8988T (cell line): ENCODE measurements at regions not wholly inside any gene's neighbourhood (a gene's known extent, or its start where the extent isn't known, plus 50 kb on each side); places are given as distances from the start of the nearest gene placed in this dataset.
"Not testable (repeated sequence)": the region's sequence is repeated elsewhere in the genome, so short reads cannot be mapped to it uniquely, and the experiment has no call there.

Source experiments
- DNase-seq: peaks from one replicate; pipeline ENCODE4 v3.0.0; 2011

- DNase-seq = no peak
Measured at GRCh38 chr5:131001507-131001906, 163.5 kb downstream of the HINT1 start.

- DNase-seq = no peak
Measured at GRCh38 chr5:131000289-131000688, 164.8 kb downstream of the HINT1 start.

GRCh38 chr5:130996720-130997119 is 168.3 kb downstream of the HINT1 start:
- DNase-seq = not testable (repeated sequence)

GRCh38 chr5:130995851-130996250 is 169.2 kb downstream of the HINT1 start:
- DNase-seq = no peak

- DNase-seq = no peak
Measured at GRCh38 chr5:130995254-130995515, 169.9 kb downstream of the HINT1 start.

GRCh38 chr5:130994496-130995253 is 170.4 kb downstream of the HINT1 start:
- DNase-seq = no peak

GRCh38 chr5:130992621-130993020 is 172.4 kb downstream of the HINT1 start:
- DNase-seq = no peak

GRCh38 chr5:130992095-130992494 is 173.0 kb downstream of the HINT1 start:
- no peak for DNase-seq

GRCh38 chr5:130985776-130986175 is 179.3 kb downstream of the HINT1 start:
- no peak for DNase-seq

GRCh38 chr5:130981663-130982062 is 183.4 kb downstream of the HINT1 start:
- DNase-seq = no peak

GRCh38 chr5:130978475-130978874 is 186.6 kb downstream of the HINT1 start:
- DNase-seq = no peak

- DNase-seq = no peak
Measured at GRCh38 chr5:130976493-130976892, 188.6 kb downstream of the HINT1 start.

GRCh38 chr5:130975847-130976246 is 189.2 kb downstream of the HINT1 start:
- no peak for DNase-seq

GRCh38 chr5:130975299-130975698 is 189.8 kb downstream of the HINT1 start:
- no peak for DNase-seq

GRCh38 chr5:130974021-130974683 is 190.9 kb downstream of the HINT1 start:
- DNase-seq = no peak

- DNase-seq = no peak
Measured at GRCh38 chr5:130966990-130967525, 198.0 kb downstream of the HINT1 start.

- DNase-seq = no peak
Measured at GRCh38 chr5:130965920-130966319, 199.1 kb downstream of the HINT1 start.

GRCh38 chr5:130965360-130965759 is 199.7 kb downstream of the HINT1 start:
- no peak for DNase-seq

- DNase-seq = no peak
Measured at GRCh38 chr5:130964231-130965202, 200.5 kb downstream of the HINT1 start.

GRCh38 chr5:130963798-130964197 is 201.3 kb downstream of the HINT1 start:
- no peak for DNase-seq

- no peak for DNase-seq
Measured at GRCh38 chr5:130957151-130957550, 207.9 kb downstream of the HINT1 start.

- no peak for DNase-seq
Measured at GRCh38 chr5:130955041-130955440, 210.0 kb downstream of the HINT1 start.

GRCh38 chr5:130954336-130954735 is 210.7 kb downstream of the HINT1 start:
- no peak for DNase-seq
